OCI-LY3 (cell line): ENCODE measurements at regions not wholly inside any gene's neighbourhood (a gene's known extent, or its start where the extent isn't known, plus 50 kb on each side); places are given as distances from the start of the nearest gene placed in this dataset.

ENCODE experiments used
- H2AFZ ChIP-seq: fragments of 200-600, 300-600 bp; shearing (Covaris generic); 2 replicates; pipeline ENCODE4 v1.6.0; 2014; ENCODE audit warnings: antibody characterized with exemption, low read depth, low read length
- H3K27ac ChIP-seq: fragments of 200-600, 300-600 bp; sonication (generic); 2 replicates; pipeline ENCODE4 v1.5.1; 2014; ENCODE audit warnings: mild to moderate bottlenecking, low read length, moderate library complexity, mixed read lengths
- H3K27me3 ChIP-seq: fragments of 200-600, 300-600 bp; sonication (generic); 2 replicates; pipeline ENCODE4 v1.6.1; 2014; ENCODE audit warnings: low read depth, low read length, mixed read lengths
- H3K36me3 ChIP-seq: fragments of 200-600, 300-600 bp; sonication (generic); replicated peaks from 2 replicates; pipeline ENCODE3; 2014; ENCODE audit warnings: low read depth, low read length, mixed read lengths
- H3K4me1 ChIP-seq: fragments of 300-600, 200-600 bp; sonication (generic); 2 replicates; pipeline ENCODE4 v1.6.1; 2014; ENCODE audit warnings: low read length, mixed read lengths
- H3K4me2 ChIP-seq: fragments of 200-600, 300-600 bp; sonication (generic); 2 replicates; pipeline ENCODE4 v1.6.1; 2014; ENCODE audit warnings: low read length, mixed read lengths
- H3K4me3 ChIP-seq: fragments of 300-600, 200-600 bp; sonication (generic); 2 replicates; pipeline ENCODE4 v1.5.1; 2014; ENCODE audit warnings: antibody characterized with exemption, mild to moderate bottlenecking, low read length, moderate library complexity
- H3K79me2 ChIP-seq: fragments of 300-600, 200-600 bp; shearing (Covaris generic); 2 replicates; pipeline ENCODE4 v1.6.1; 2014; ENCODE audit warnings: mild to moderate bottlenecking, low read length, mixed read lengths
- H3K9ac ChIP-seq: fragments of 300-600, 200-600 bp; shearing (Covaris generic); 2 replicates; pipeline ENCODE4 v1.6.0; 2014; ENCODE audit warnings: mild to moderate bottlenecking, low read length, moderate library complexity
- H3K9me3 ChIP-seq: fragments of 200-600, 300-600 bp; shearing (Covaris generic); 2 replicates; pipeline ENCODE4 v1.6.1; 2014; ENCODE audit warnings: low read length, mixed read lengths; ENCODE audit not compliant: insufficient read depth
- H4K20me1 ChIP-seq: fragments of 200-600, 300-600 bp; sonication (generic); 2 replicates; pipeline ENCODE4 v1.6.1; 2016; ENCODE audit warnings: low read length, mixed read lengths; ENCODE audit not compliant: insufficient read depth
- EZH2phosphoT487 ChIP-seq: fragments of 200-600 bp; shearing (Covaris generic); IDR thresholded peaks from 2 replicates; pipeline ENCODE4 v1.6.1; 2018; ENCODE audit warnings: antibody characterized with exemption, mixed run types, low read depth
- TF ChIP-seq, protein P1 (sequence below): fragments of 200-600, 300-600 bp; sonication (generic); IDR thresholded peaks from 2 replicates; pipeline ENCODE4 v1.5.1; 2014; ENCODE audit warnings: antibody characterized with exemption, low read length, low read depth

- no peaks in the 10 kb centered on the region for H3K4me1 ChIP-seq
- H4K20me1 ChIP-seq, result no peaks in the 10 kb centered on the region
- no peak overlapping the region for H3K4me3 ChIP-seq
- no peaks in the 10 kb centered on the region for H3K36me3 ChIP-seq
- TF ChIP-seq EZH2phosphoT487, result no peak
- TF ChIP-seq, protein P1, sequence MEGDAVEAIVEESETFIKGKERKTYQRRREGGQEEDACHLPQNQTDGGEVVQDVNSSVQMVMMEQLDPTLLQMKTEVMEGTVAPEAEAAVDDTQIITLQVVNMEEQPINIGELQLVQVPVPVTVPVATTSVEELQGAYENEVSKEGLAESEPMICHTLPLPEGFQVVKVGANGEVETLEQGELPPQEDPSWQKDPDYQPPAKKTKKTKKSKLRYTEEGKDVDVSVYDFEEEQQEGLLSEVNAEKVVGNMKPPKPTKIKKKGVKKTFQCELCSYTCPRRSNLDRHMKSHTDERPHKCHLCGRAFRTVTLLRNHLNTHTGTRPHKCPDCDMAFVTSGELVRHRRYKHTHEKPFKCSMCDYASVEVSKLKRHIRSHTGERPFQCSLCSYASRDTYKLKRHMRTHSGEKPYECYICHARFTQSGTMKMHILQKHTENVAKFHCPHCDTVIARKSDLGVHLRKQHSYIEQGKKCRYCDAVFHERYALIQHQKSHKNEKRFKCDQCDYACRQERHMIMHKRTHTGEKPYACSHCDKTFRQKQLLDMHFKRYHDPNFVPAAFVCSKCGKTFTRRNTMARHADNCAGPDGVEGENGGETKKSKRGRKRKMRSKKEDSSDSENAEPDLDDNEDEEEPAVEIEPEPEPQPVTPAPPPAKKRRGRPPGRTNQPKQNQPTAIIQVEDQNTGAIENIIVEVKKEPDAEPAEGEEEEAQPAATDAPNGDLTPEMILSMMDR, result no peak
- H3K27me3 ChIP-seq, result peaks cover 10% of the 10 kb centered on the region; the same call in 1 of the 2 replicates
- H3K9me3 ChIP-seq, result no peaks in the 10 kb centered on the region
- no peak overlapping the region for H3K9ac ChIP-seq
- no peak overlapping the region for H3K27ac ChIP-seq
- no peak overlapping the region for H2AFZ ChIP-seq
- no peak overlapping the region for H3K4me2 ChIP-seq
- H3K79me2 ChIP-seq, result no peaks in the 10 kb centered on the region
Measured at GRCh38 chr2:173661586-173661985, 303.6 kb downstream of the SP3 start.

DNA sequence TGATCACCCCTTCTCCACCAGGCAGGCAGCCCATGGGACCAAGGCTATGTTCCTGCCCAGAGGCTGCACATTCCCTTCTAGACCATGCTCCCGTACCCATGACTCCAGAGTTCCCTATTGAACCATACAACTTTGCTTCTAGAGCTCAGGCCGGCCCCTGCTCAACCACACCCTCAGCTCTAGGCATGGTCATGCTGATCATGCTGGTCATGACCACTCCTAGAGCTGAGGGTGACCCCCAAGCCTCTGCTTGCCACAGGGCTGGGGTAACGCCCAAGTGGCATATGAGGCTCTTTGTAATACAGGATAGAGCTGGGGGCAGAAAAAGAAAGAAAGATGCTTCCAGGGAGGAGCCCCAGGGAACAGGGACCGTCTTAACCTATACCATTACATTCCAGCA is 301.8 kb downstream of the SP3 start:
- H3K36me3 ChIP-seq, result no peaks in the 10 kb centered on the region
- peaks cover 11% of the 10 kb centered on the region; the same call in 1 of the 2 replicates for H3K27me3 ChIP-seq
- H3K9me3 ChIP-seq, result no peaks in the 10 kb centered on the region
- H3K4me2 ChIP-seq, result no peak overlapping the region
- H4K20me1 ChIP-seq, result no peaks in the 10 kb centered on the region
- H3K4me3 ChIP-seq, result no peak overlapping the region
- no peaks in the 10 kb centered on the region for H3K4me1 ChIP-seq
- H3K27ac ChIP-seq, result no peak overlapping the region
- no peak overlapping the region for H2AFZ ChIP-seq
- no peak for TF ChIP-seq EZH2phosphoT487
- TF ChIP-seq, protein P1, result no peak
- H3K79me2 ChIP-seq, result no peaks in the 10 kb centered on the region
- H3K9ac ChIP-seq, result no peak overlapping the region

GRCh38 chr2:173663835-173664512 is 301.2 kb downstream of the SP3 start:
- no peak overlapping the region for H3K4me3 ChIP-seq
- H3K27ac ChIP-seq, result no peak overlapping the region
- no peaks in the 10 kb centered on the region for H3K36me3 ChIP-seq
- no peak overlapping the region for H3K4me2 ChIP-seq
- H3K9ac ChIP-seq, result no peak overlapping the region
- no peaks in the 10 kb centered on the region for H3K9me3 ChIP-seq
- H2AFZ ChIP-seq, result no peak overlapping the region
- peaks cover 11% of the 10 kb centered on the region; the same call in 1 of the 2 replicates for H3K27me3 ChIP-seq
- TF ChIP-seq EZH2phosphoT487, result no peak
- TF ChIP-seq, protein P1, result no peak
- H3K79me2 ChIP-seq, result no peaks in the 10 kb centered on the region
- H3K4me1 ChIP-seq, result no peaks in the 10 kb centered on the region
- no peaks in the 10 kb centered on the region for H4K20me1 ChIP-seq

- Histone ChIP-seq H3K9me3 (no peaks in the 10 kb centered on the region), H3K27ac (no peak overlapping the region), H3K79me2 (no peaks in the 10 kb centered on the region), H4K20me1 (no peaks in the 10 kb centered on the region), H3K9ac (no peak overlapping the region), H2AFZ (no peak overlapping the region), H3K4me2 (no peak overlapping the region), H3K4me1 (no peaks in the 10 kb centered on the region), H3K36me3 (no peaks in the 10 kb centered on the region), H3K27me3 (peaks cover 11% of the 10 kb centered on the region; the same call in 1 of the 2 replicates), H3K4me3 (no peak overlapping the region)
- TF ChIP-seq, protein P1, result no peak
- TF ChIP-seq EZH2phosphoT487, result no peak
Measured at GRCh38 chr2:173664513-173664910, 300.7 kb downstream of the SP3 start.
